ENCODE measurements at regions not wholly inside any gene's neighbourhood (a gene's known extent, or its start where the extent isn't known, plus 50 kb on each side); places are given as distances from the start of the nearest gene placed in this dataset.

DNA sequence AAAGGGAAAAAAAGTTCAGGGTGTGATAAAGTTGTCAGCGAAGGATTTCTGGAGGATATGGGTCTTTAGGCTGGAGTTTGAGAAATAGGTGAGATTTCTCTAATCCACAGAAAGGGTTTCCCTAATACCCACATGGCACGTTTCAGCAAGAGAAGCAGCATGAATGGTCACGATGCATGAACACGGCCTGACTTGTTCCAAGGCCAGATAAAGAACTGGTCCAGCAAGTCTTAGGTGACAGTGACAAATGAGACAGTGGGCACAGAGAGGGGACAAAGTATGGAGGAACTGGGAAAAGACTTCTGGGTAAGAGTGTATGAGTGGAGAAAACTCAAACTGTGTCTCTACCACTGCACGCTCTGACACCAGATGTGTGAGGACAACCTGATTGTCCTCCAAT lies 262.0 kb upstream of the FOXQ1 start:
- ChIA-PET RAD21 (ENCODE audit: low non-redundant PET in 1 of 2, low total read pairs in 2 of 2, uncharacterized antibody in 2 of 2, unreplicated experiment in 2 of 2) (no interaction called here), CTCF (no interaction called here), POLR2A (no interaction called here)
- no peaks in the 10 kb centered on the region for H3K79me2 ChIP-seq (ENCODE audit: insufficient read depth, low read length)
- no peak overlapping the region for H2AFZ ChIP-seq (ENCODE audit: low read depth, low read length, poor library complexity, severe bottlenecking)
- BruUV-seq (replicated peaks), result no TSS peak
- H3K4me1 ChIP-seq (ENCODE audit: control insufficient read depth in 1 of 2, insufficient read depth in 2 of 2, low read length in 2 of 2), result peaks cover 0 to 8% of the 10 kb centered on the region in 2 experiments; a peak in 3 of 4 replicates
- H3K4me2 ChIP-seq (ENCODE audit: low read length), result no peak overlapping the region
- no peak overlapping the region for H3K27ac ChIP-seq (ENCODE audit: low read depth, low read length)
- TF ChIP-seq EZH2 (IDR thresholded peaks at IDR 0.05) (no peak), EGR1 (IDR thresholded peaks at IDR 0.05; ENCODE audit: low read depth) (no peak), JUND (IDR thresholded peaks at IDR 0.05) (no peak), RAD21 (IDR thresholded peaks at IDR 0.05; ENCODE audit: low read depth) (no peak), TCF7L2 (IDR thresholded peaks at IDR 0.05; ENCODE audit: borderline replicate concordance, extremely low read depth, insufficient read depth, insufficient read length) (no peak), CBX3 (IDR thresholded peaks at IDR 0.05; ENCODE audit: low read depth) (no peak), CEBPB (IDR thresholded peaks at IDR 0.05; ENCODE audit: low read depth) (no peak), POLR2AphosphoS5 (IDR thresholded peaks at IDR 0.05; ENCODE audit: low read depth, low read length) (no peak), POLR2A (IDR thresholded peaks at IDR 0.05; ENCODE audit: borderline replicate concordance, extremely low read depth, insufficient read depth, insufficient read length) (no peak), CTCF (IDR thresholded peaks at IDR 0.05 in 2 of 3, conservative IDR thresholded peaks at IDR 0.05 in 1 of 3; ENCODE audit: borderline replicate concordance in 1 of 3, insufficient read depth in 1 of 3, low read depth in 2 of 3, low read length in 2 of 3) (no peak), ZNF274 (IDR thresholded peaks at IDR 0.05; ENCODE audit: low read depth, low read length) (no peak), ATF3 (IDR thresholded peaks at IDR 0.05) (no peak)
- TF ChIP-seq, protein P1, sequence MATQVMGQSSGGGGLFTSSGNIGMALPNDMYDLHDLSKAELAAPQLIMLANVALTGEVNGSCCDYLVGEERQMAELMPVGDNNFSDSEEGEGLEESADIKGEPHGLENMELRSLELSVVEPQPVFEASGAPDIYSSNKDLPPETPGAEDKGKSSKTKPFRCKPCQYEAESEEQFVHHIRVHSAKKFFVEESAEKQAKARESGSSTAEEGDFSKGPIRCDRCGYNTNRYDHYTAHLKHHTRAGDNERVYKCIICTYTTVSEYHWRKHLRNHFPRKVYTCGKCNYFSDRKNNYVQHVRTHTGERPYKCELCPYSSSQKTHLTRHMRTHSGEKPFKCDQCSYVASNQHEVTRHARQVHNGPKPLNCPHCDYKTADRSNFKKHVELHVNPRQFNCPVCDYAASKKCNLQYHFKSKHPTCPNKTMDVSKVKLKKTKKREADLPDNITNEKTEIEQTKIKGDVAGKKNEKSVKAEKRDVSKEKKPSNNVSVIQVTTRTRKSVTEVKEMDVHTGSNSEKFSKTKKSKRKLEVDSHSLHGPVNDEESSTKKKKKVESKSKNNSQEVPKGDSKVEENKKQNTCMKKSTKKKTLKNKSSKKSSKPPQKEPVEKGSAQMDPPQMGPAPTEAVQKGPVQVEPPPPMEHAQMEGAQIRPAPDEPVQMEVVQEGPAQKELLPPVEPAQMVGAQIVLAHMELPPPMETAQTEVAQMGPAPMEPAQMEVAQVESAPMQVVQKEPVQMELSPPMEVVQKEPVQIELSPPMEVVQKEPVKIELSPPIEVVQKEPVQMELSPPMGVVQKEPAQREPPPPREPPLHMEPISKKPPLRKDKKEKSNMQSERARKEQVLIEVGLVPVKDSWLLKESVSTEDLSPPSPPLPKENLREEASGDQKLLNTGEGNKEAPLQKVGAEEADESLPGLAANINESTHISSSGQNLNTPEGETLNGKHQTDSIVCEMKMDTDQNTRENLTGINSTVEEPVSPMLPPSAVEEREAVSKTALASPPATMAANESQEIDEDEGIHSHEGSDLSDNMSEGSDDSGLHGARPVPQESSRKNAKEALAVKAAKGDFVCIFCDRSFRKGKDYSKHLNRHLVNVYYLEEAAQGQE (IDR thresholded peaks at IDR 0.05; ENCODE audit: low read depth), result no peak
- TF ChIP-seq, protein P2, sequence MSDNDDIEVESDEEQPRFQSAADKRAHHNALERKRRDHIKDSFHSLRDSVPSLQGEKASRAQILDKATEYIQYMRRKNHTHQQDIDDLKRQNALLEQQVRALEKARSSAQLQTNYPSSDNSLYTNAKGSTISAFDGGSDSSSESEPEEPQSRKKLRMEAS (IDR thresholded peaks at IDR 0.05), result no peak
- no peaks in the 10 kb centered on the region for H3K9me3 ChIP-seq (ENCODE audit: control insufficient read depth in 1 of 2, insufficient read depth in 1 of 2, low read depth in 1 of 2, low read length in 2 of 2)
- no peak for DNase-seq (ENCODE audit: low read depth, low spot score)
- H4K20me1 ChIP-seq (ENCODE audit: insufficient read depth), result no peaks in the 10 kb centered on the region
- no peaks in the 10 kb centered on the region for H3K9me2 ChIP-seq (ENCODE audit: insufficient read depth)
- H3K9ac ChIP-seq (ENCODE audit: low read length), result no peak overlapping the region
- intact Hi-C loops (cut with micrococcal nuclease), result no loop called here
- H3K27me3 ChIP-seq (ENCODE audit: insufficient read depth, low read length), result peaks cover 5% of the 10 kb centered on the region; the same call in 1 of the 2 replicates
- H3K4me3 ChIP-seq (replicated peaks in 1 of 2; ENCODE audit: low read depth in 1 of 2, low read length in 2 of 2), result no peak overlapping the region
- no peak for ATAC-seq
- no peaks in the 10 kb centered on the region for H3K36me3 ChIP-seq (ENCODE audit: control insufficient read depth in 1 of 2, insufficient read depth in 2 of 2, low read length in 2 of 2)
